ENCODE measurements at regions not wholly inside any gene's neighbourhood (a gene's known extent, or its start where the extent isn't known, plus 50 kb on each side); places are given as distances from the start of the nearest gene placed in this dataset.

GRCh38 chr5:174636094-174636493 is 88.3 kb upstream of the MSX2 start:
- H3K4me3 ChIP-seq (ENCODE audit: extremely low read depth in 1 of 4, insufficient read depth in 2 of 4, low read depth in 3 of 4, low read length in 4 of 4), result no peak overlapping the region
- H3K23ac ChIP-seq (ENCODE audit: insufficient read length), result no peak overlapping the region
- WGBS, 2 experiments (ENCODE audit: extremely low coverage in 1 of 2, insufficient coverage in 1 of 2, insufficient read length in 1 of 2, insufficient replicate concordance in 2 of 2, low coverage in 1 of 2, low lambda C conversion rate in 2 of 2, missing lambda C conversion rate in 1 of 2), result 92% methylated on average over 6 of the region's 6 CpGs; no CpG with 5 or more reads in 1 of the 2 experiments
- no peak for TF ChIP-seq PHF8 (conservative IDR thresholded peaks at IDR 0.05; ENCODE audit: low read depth, low read length)
- no peak for TF ChIP-seq HDAC2 (IDR thresholded peaks at IDR 0.05; ENCODE audit: borderline replicate concordance in 1 of 2, low read depth in 2 of 2, low read length in 2 of 2)

More at GRCh38 chr5:174636094-174636493, 88.3 kb upstream of the MSX2 start:
- no peak overlapping the region for H4K8ac ChIP-seq (ENCODE audit: extremely low read depth, insufficient read depth, low read length)
- no peak overlapping the region for H2AFZ ChIP-seq (ENCODE audit: low read length)
- H3K4ac ChIP-seq (replicated peaks; ENCODE audit: insufficient read length, low read depth, low read length), result no peak overlapping the region
- H3K56ac ChIP-seq (replicated peaks; ENCODE audit: insufficient read length, low read depth, low read length), result no peak overlapping the region
- ChIA-PET CTCF (ENCODE audit: partially characterized antibody) (interaction anchor here (1.0 to 2.6 kb wide), 2 partner anchors 12 to 216 kb away, joined by 3 to 9 read pairs; no protein-coding TSS in a partner anchor), POLR2A (ENCODE audit: partially characterized antibody) (no interaction called here)
- H3K79me1 ChIP-seq (ENCODE audit: low read depth, low read length), result no peaks in the 10 kb centered on the region
- no peak overlapping the region for H2BK15ac ChIP-seq (ENCODE audit: low read length)
- H3K14ac ChIP-seq (ENCODE audit: insufficient read length), result no peak overlapping the region
- FAIRE-seq, result no peak
- H3K4me2 ChIP-seq (ENCODE audit: insufficient read depth in 1 of 2, low read depth in 2 of 2, low read length in 2 of 2), result no peak overlapping the region
- H3K9ac ChIP-seq (replicated peaks in 1 of 4; ENCODE audit: extremely low read depth in 1 of 4, low read depth in 3 of 4, low read length in 3 of 4), result no peak overlapping the region
- no peaks in the 10 kb centered on the region for H3K36me3 ChIP-seq (ENCODE audit: control insufficient read depth in 2 of 4, insufficient read depth in 4 of 4, low read length in 3 of 4)
- H2BK5ac ChIP-seq (ENCODE audit: low read depth, low read length), result no peak overlapping the region
- H4K20me1 ChIP-seq (replicated peaks in 1 of 2; ENCODE audit: control insufficient read depth in 1 of 2, insufficient read depth in 2 of 2, low read length in 2 of 2), result no peaks in the 10 kb centered on the region
- H4K5ac ChIP-seq (ENCODE audit: insufficient read length, low read depth, low read length), result no peak overlapping the region
- H2BK12ac ChIP-seq (ENCODE audit: low read depth, low read length), result no peak overlapping the region
- H3K27ac ChIP-seq (ENCODE audit: low read depth, low read length), result no peak overlapping the region
- no peak for DNase-seq (ENCODE audit: low read depth in 1 of 2, low spot score in 2 of 2)
- H3K9me3 ChIP-seq (ENCODE audit: insufficient read depth in 2 of 2, low read depth in 1 of 2, low read length in 1 of 2), result no peaks in the 10 kb centered on the region
- no peaks in the 10 kb centered on the region for H3K27me3 ChIP-seq (replicated peaks in 1 of 4; ENCODE audit: control insufficient read depth in 3 of 4, extremely low read depth in 1 of 4, insufficient read depth in 3 of 4, low read length in 3 of 4)
- H2BK20ac ChIP-seq (ENCODE audit: low read length), result no peak overlapping the region
- no peak overlapping the region for H4K91ac ChIP-seq (replicated peaks; ENCODE audit: insufficient read length, low read length)
- no peak overlapping the region for H3K18ac ChIP-seq (ENCODE audit: extremely low read depth, low read length)
- no peak overlapping the region for H2BK120ac ChIP-seq (replicated peaks; ENCODE audit: low read depth, low read length)
- H3K79me2 ChIP-seq (ENCODE audit: control insufficient read depth in 1 of 2, insufficient read depth in 2 of 2, low read length in 2 of 2), result no peaks in the 10 kb centered on the region
- peaks cover 0 to 2% (median 0%) of the 10 kb centered on the region in 4 experiments; a peak in 1 of 7 replicates for H3K4me1 ChIP-seq (replicated peaks in 1 of 4; ENCODE audit: control insufficient read depth in 3 of 4, insufficient read depth in 4 of 4, low read length in 3 of 4)
- H3K23me2 ChIP-seq (ENCODE audit: low read depth, low read length), result no peaks in the 10 kb centered on the region
- no peak overlapping the region for H2AK5ac ChIP-seq (ENCODE audit: low read depth, low read length)
